ENCODE measurements at regions not wholly inside any gene's neighbourhood (a gene's known extent, or its start where the extent isn't known, plus 50 kb on each side); places are given as distances from the start of the nearest gene placed in this dataset.

GRCh38 chr2:204431529-204431928 is 113.7 kb upstream of the PARD3B start:
- DNase-seq (ENCODE audit: low read depth): no peak

- no peak for DNase-seq (ENCODE audit: low read depth)
Measured at GRCh38 chr2:204432196-204432595, 113.1 kb upstream of the PARD3B start.

GRCh38 chr2:204434660-204435462 is 110.4 kb upstream of the PARD3B start:
- DNase-seq (ENCODE audit: low read depth): no peak

GRCh38 chr2:204436230-204436629 is 109.0 kb upstream of the PARD3B start:
- DNase-seq (ENCODE audit: low read depth): no peak

- no peak for DNase-seq (ENCODE audit: low read depth)
Measured at GRCh38 chr2:204437408-204437807, 107.9 kb upstream of the PARD3B start.

GRCh38 chr2:204437815-204438756 is 107.2 kb upstream of the PARD3B start:
- DNase-seq (ENCODE audit: low read depth): no peak

- no peak for DNase-seq (ENCODE audit: low read depth)
Measured at GRCh38 chr2:204441316-204441715, 104.0 kb upstream of the PARD3B start.

- DNase-seq (ENCODE audit: low read depth): no peak
Measured at GRCh38 chr2:204445149-204445548, 100.1 kb upstream of the PARD3B start.

- DNase-seq (ENCODE audit: low read depth): no peak
Measured at GRCh38 chr2:204447722-204448121, 97.6 kb upstream of the PARD3B start.

- no peak for DNase-seq (ENCODE audit: low read depth)
Measured at GRCh38 chr2:204449977-204450376, 95.3 kb upstream of the PARD3B start.

- no peak for DNase-seq (ENCODE audit: low read depth)
Measured at GRCh38 chr2:204451766-204452165, 93.5 kb upstream of the PARD3B start.

- DNase-seq (ENCODE audit: low read depth): peak; percentile 98
Measured at GRCh38 chr2:204452464-204453023, 92.7 kb upstream of the PARD3B start.

- peak; percentile 56 for DNase-seq (ENCODE audit: low read depth)
Measured at GRCh38 chr2:204453730-204454167, 91.5 kb upstream of the PARD3B start.

GRCh38 chr2:204454672-204455380 is 90.4 kb upstream of the PARD3B start:
- DNase-seq (ENCODE audit: low read depth): no peak

- DNase-seq (ENCODE audit: low read depth): peak; percentile 42
Measured at GRCh38 chr2:204468746-204469429, 76.4 kb upstream of the PARD3B start.

- no peak for DNase-seq (ENCODE audit: low read depth)
Measured at GRCh38 chr2:204470178-204470620, 75.1 kb upstream of the PARD3B start.

GRCh38 chr2:204470621-204471196 is 74.6 kb upstream of the PARD3B start:
- no peak for DNase-seq (ENCODE audit: low read depth)

- DNase-seq (ENCODE audit: low read depth): peak; percentile 32
Measured at GRCh38 chr2:204472375-204472774, 72.9 kb upstream of the PARD3B start.

GRCh38 chr2:204473224-204473623 is 72.1 kb upstream of the PARD3B start:
- no peak for DNase-seq (ENCODE audit: low read depth)

- DNase-seq (ENCODE audit: low read depth): no peak
Measured at GRCh38 chr2:204475399-204475798, 69.9 kb upstream of the PARD3B start.
